Glutamatergic neuron (in vitro differentiated cells): ENCODE measurements at regions not wholly inside any gene's neighbourhood (a gene's known extent, or its start where the extent isn't known, plus 50 kb on each side); places are given as distances from the start of the nearest gene placed in this dataset.
A peak's percentile ranks its signal among the peaks of the same experiment; 100 is the strongest.

Experiments used
- DNase-seq: peaks from one replicate; pipeline ENCODE4 v3.0.0; 2022
- H3K27ac Mint-ChIP-seq: one replicate; pipeline ENCODE4 v1.8.0; 2020; ENCODE audit warnings: mild to moderate bottlenecking, mixed read lengths, inconsistent platforms; ENCODE audit not compliant: unreplicated experiment
- H3K27me3 Mint-ChIP-seq: one replicate; pipeline ENCODE4 v1.8.0; 2020; ENCODE audit warnings: mild to moderate bottlenecking, moderate library complexity, mixed read lengths, inconsistent platforms; ENCODE audit not compliant: unreplicated experiment
- H3K36me3 Mint-ChIP-seq: one replicate; pipeline ENCODE4 v1.8.0; 2020; ENCODE audit warnings: mild to moderate bottlenecking, mixed read lengths, inconsistent platforms; ENCODE audit not compliant: unreplicated experiment
- H3K4me1 Mint-ChIP-seq: one replicate; pipeline ENCODE4 v1.8.0; 2020; ENCODE audit warnings: mild to moderate bottlenecking, low read depth, mixed read lengths, inconsistent platforms; ENCODE audit not compliant: unreplicated experiment
- H3K4me3 Mint-ChIP-seq: one replicate; pipeline ENCODE4 v1.8.0; 2020; ENCODE audit warnings: mild to moderate bottlenecking, mixed read lengths, inconsistent platforms; ENCODE audit not compliant: unreplicated experiment
- H3K9me3 Mint-ChIP-seq: one replicate; pipeline ENCODE4 v1.8.0; 2020; ENCODE audit warnings: mild to moderate bottlenecking, moderate library complexity, mixed read lengths, inconsistent platforms; ENCODE audit not compliant: unreplicated experiment
- CTCF ChIP-seq: fragments of 200-600 bp; sonication (generic); IDR thresholded peaks from one replicate; pipeline ENCODE4 v1.5.0; 2021; ENCODE audit not compliant: partially characterized antibody, unreplicated experiment

GRCh38 chr9:11805969-11806368, 887.2 kb upstream of the TYRP1 start:
- peaks cover 1% of the 10 kb centered on the region for H3K27me3 Mint-ChIP-seq
- no peaks in the 10 kb centered on the region for H3K9me3 Mint-ChIP-seq
- no peaks in the 10 kb centered on the region for H3K4me1 Mint-ChIP-seq
- H3K4me3 Mint-ChIP-seq = no peak overlapping the region
- no peak for DNase-seq
- H3K27ac Mint-ChIP-seq = no peak overlapping the region
- H3K36me3 Mint-ChIP-seq = no peaks in the 10 kb centered on the region
- no peak for TF ChIP-seq CTCF

GRCh38 chr9:11821306-11821975, 871.7 kb upstream of the TYRP1 start:
- Mint-ChIP-seq H3K4me3 (peak overlapping the region; percentile 22), H3K9me3 (no peaks in the 10 kb centered on the region), H3K36me3 (no peaks in the 10 kb centered on the region), H3K27me3 (no peaks in the 10 kb centered on the region), H3K4me1 (peaks cover 20% of the 10 kb centered on the region), H3K27ac (peak overlapping the region; percentile 67)
- DNase-seq = no peak
- no peak for TF ChIP-seq CTCF

GRCh38 chr9:11828201-11828600, 865.0 kb upstream of the TYRP1 start:
- Mint-ChIP-seq H3K4me3 (no peak overlapping the region), H3K27ac (no peak overlapping the region), H3K27me3 (no peaks in the 10 kb centered on the region)

GRCh38 chr9:11833056-11833455, 860.1 kb upstream of the TYRP1 start:
- no peak overlapping the region for H3K27ac Mint-ChIP-seq
- DNase-seq = no peak
- H3K4me1 Mint-ChIP-seq = peaks cover 3% of the 10 kb centered on the region
- TF ChIP-seq CTCF = no peak
- peaks cover 4% of the 10 kb centered on the region for H3K9me3 Mint-ChIP-seq
- H3K36me3 Mint-ChIP-seq = peaks cover 10% of the 10 kb centered on the region
- no peaks in the 10 kb centered on the region for H3K27me3 Mint-ChIP-seq
- no peak overlapping the region for H3K4me3 Mint-ChIP-seq

More at GRCh38 chr9:11828201-11828600, 865.0 kb upstream of the TYRP1 start:
- H3K36me3 Mint-ChIP-seq = no peaks in the 10 kb centered on the region
- peaks cover 7% of the 10 kb centered on the region for H3K4me1 Mint-ChIP-seq
- H3K9me3 Mint-ChIP-seq = no peaks in the 10 kb centered on the region
- TF ChIP-seq CTCF = no peak
- no peak for DNase-seq

- H3K36me3 Mint-ChIP-seq = no peaks in the 10 kb centered on the region
- no peak overlapping the region for H3K4me3 Mint-ChIP-seq
- no peak for DNase-seq
- no peaks in the 10 kb centered on the region for H3K27me3 Mint-ChIP-seq
- H3K27ac Mint-ChIP-seq = no peak overlapping the region
- peaks cover 5% of the 10 kb centered on the region for H3K4me1 Mint-ChIP-seq
- peaks cover 2% of the 10 kb centered on the region for H3K9me3 Mint-ChIP-seq
- TF ChIP-seq CTCF = no peak
Measured at GRCh38 chr9:11868795-11869194, 824.4 kb upstream of the TYRP1 start.
